Ishikawa (cell line): ENCODE measurements at regions not wholly inside any gene's neighbourhood (a gene's known extent, or its start where the extent isn't known, plus 50 kb on each side); places are given as distances from the start of the nearest gene placed in this dataset.

Source experiments
- CEBPB ChIP-seq: IDR thresholded peaks from 2 replicates; pipeline ENCODE4 v1.6.1; 2012
- CREB1 ChIP-seq: IDR thresholded peaks from 2 replicates; pipeline ENCODE4 v1.6.1; 2012; ENCODE audit warnings: low read depth
- EGR1 ChIP-seq: IDR thresholded peaks from 2 replicates; pipeline ENCODE4 v1.6.1; 2012
- EP300 ChIP-seq: IDR thresholded peaks from 2 replicates; pipeline ENCODE4 v1.6.1; 2012; ENCODE audit warnings: borderline replicate concordance
- FOXM1 ChIP-seq: IDR thresholded peaks from 2 replicates; pipeline ENCODE4 v1.6.1; 2012; ENCODE audit warnings: low read depth, borderline replicate concordance
- NFIC ChIP-seq: IDR thresholded peaks from 2 replicates; pipeline ENCODE4 v1.6.1; 2012
- RAD21 ChIP-seq: IDR thresholded peaks from 2 replicates; pipeline ENCODE4 v1.6.1; 2012; ENCODE audit warnings: low read depth
- TAF1 ChIP-seq: IDR thresholded peaks from 2 replicates; pipeline ENCODE4 v1.6.1; 2012; ENCODE audit warnings: low read depth, mild to moderate bottlenecking
- TCF12 ChIP-seq: IDR thresholded peaks from 2 replicates; pipeline ENCODE4 v1.6.1; 2012; ENCODE audit warnings: low read depth
- TEAD4 ChIP-seq: IDR thresholded peaks from 2 replicates; pipeline ENCODE4 v1.6.1; 2012
- YY1 ChIP-seq: IDR thresholded peaks from 2 replicates; pipeline ENCODE4 v1.6.1; 2012; ENCODE audit warnings: low read depth
- ZBTB7A ChIP-seq: IDR thresholded peaks from 2 replicates; pipeline ENCODE4 v1.6.1; 2012; ENCODE audit warnings: low read depth
- TF ChIP-seq, protein P1 (sequence below): IDR thresholded peaks from 2 replicates; pipeline ENCODE4 v1.6.1; 2012; ENCODE audit warnings: low read depth, mild to moderate bottlenecking
- TF ChIP-seq, protein P2 (sequence below): IDR thresholded peaks from 2 replicates; pipeline ENCODE4 v1.6.1; 2012
- TF ChIP-seq, protein P3 (sequence below): IDR thresholded peaks from 2 replicates; pipeline ENCODE4 v1.6.1; 2012

DNA sequence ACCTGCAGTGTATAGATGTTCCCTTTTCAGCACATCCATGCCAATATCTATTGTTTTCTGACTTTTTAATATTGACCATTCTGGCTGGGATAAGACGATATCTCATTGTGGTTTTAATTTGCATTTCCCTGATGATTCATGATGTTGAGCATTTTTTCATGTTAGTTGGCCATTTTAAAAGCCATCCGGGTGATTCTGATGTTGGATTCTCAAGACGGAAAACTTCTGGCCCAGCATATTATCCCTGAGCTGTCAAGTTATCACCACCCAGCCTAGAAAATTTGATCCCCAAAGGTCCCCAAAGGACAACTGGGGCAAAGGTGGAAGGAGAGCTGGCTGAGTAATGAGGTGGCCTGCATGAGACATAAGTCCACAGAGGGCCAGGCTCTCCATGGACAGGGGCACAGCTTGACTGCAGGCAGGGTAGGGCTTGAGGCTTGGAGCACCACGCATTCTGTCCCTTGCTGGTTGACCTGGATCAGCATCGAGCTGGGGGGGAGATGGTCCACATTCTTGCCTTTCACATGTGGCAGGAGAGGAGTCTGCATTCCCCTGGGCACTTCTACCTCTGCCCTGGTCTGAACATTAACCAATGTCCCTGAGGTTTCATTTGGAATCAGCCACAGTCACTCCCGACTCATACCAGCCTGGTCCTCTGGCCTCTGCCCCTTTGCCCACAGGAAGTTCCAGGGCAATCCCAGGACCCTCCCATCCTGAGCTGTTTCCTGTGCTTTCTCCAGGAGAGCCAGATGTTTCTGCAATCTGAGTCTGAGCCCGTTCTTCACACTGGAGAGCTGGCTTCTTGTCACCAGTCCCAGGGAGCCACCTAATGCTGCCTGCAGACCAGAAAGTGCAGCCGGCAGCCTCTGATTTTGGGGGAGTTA, 69.2 kb downstream of the ISG20 start:
- TF ChIP-seq TEAD4 (no peak), CEBPB (no peak), TAF1 (no peak), TCF12 (no peak), RAD21 (no peak)
- TF ChIP-seq, protein P1, sequence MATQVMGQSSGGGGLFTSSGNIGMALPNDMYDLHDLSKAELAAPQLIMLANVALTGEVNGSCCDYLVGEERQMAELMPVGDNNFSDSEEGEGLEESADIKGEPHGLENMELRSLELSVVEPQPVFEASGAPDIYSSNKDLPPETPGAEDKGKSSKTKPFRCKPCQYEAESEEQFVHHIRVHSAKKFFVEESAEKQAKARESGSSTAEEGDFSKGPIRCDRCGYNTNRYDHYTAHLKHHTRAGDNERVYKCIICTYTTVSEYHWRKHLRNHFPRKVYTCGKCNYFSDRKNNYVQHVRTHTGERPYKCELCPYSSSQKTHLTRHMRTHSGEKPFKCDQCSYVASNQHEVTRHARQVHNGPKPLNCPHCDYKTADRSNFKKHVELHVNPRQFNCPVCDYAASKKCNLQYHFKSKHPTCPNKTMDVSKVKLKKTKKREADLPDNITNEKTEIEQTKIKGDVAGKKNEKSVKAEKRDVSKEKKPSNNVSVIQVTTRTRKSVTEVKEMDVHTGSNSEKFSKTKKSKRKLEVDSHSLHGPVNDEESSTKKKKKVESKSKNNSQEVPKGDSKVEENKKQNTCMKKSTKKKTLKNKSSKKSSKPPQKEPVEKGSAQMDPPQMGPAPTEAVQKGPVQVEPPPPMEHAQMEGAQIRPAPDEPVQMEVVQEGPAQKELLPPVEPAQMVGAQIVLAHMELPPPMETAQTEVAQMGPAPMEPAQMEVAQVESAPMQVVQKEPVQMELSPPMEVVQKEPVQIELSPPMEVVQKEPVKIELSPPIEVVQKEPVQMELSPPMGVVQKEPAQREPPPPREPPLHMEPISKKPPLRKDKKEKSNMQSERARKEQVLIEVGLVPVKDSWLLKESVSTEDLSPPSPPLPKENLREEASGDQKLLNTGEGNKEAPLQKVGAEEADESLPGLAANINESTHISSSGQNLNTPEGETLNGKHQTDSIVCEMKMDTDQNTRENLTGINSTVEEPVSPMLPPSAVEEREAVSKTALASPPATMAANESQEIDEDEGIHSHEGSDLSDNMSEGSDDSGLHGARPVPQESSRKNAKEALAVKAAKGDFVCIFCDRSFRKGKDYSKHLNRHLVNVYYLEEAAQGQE: no peak

DNA sequence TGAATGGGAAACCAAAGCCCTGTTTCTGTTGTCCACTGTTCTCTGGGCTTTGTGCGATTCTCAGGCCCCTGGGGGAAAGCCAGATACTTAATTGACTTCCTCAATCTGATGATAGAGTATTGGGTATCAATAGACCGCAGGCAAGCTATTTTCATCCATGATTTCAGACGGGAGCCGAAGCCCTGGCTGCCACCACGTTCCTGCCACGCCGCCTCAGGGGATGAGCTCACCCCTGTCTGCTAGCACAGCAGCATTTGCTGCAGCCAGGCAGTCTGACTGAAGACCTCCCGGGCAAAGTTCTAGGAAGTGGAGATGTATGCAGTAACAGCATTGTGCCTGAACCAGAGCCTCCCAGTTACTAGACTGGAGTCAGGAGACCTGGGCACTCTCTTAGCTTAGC, 69.8 kb downstream of the ISG20 start:
- no peak for TF ChIP-seq RAD21
- TF ChIP-seq FOXM1: no peak
- TF ChIP-seq EGR1: no peak
- no peak for TF ChIP-seq CREB1
- no peak for TF ChIP-seq TAF1
- TF ChIP-seq, protein P2, sequence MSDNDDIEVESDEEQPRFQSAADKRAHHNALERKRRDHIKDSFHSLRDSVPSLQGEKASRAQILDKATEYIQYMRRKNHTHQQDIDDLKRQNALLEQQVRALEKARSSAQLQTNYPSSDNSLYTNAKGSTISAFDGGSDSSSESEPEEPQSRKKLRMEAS: no peak

DNA sequence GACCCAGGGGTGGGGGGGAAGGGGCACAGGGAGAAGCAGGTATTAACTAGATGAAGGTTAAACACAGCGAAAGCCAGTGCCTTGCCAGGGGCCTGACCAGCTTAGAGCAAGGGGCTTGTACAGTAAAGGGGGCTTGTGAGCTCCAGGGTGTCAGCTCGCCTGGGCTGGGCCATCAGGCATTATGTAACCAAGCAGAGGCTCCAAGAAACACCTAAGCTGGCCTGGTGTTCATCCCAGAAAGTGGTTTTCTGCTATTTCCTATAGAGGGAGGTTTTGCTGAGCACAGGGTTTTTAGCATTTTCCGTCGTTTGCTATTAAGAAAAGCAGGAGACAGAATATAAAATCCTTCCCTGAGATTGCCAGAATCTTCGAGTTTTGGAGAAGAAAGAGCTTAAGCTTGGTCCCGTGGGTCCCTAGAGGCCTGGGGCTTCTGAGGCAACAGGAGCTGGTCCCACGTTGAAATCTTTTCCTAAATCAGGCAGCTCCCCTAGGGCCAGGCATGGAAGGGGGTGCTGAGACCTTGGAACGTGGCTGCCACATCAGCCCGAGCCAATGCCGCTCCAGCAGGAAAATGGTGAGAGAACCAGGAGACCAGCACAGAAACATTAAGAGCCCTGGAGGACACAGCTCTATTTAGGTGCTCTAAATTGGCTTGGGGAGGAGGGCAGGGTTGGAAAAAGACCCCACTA, 71.4 kb downstream of the ISG20 start:
- no peak for TF ChIP-seq ZBTB7A
- no peak for TF ChIP-seq RAD21
- TF ChIP-seq EGR1: no peak
- TF ChIP-seq, protein P1: no peak
- TF ChIP-seq FOXM1: no peak
- no peak for TF ChIP-seq TAF1
- TF ChIP-seq, protein P3, sequence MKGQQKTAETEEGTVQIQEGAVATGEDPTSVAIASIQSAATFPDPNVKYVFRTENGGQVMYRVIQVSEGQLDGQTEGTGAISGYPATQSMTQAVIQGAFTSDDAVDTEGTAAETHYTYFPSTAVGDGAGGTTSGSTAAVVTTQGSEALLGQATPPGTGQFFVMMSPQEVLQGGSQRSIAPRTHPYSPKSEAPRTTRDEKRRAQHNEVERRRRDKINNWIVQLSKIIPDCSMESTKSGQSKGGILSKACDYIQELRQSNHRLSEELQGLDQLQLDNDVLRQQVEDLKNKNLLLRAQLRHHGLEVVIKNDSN: no peak
- TF ChIP-seq TCF12: no peak
- TF ChIP-seq NFIC: no peak
- TF ChIP-seq EP300: no peak
- no peak for TF ChIP-seq YY1
- TF ChIP-seq CEBPB: no peak
- TF ChIP-seq, protein P2: no peak
- TF ChIP-seq TEAD4: no peak
- no peak for TF ChIP-seq CREB1

DNA sequence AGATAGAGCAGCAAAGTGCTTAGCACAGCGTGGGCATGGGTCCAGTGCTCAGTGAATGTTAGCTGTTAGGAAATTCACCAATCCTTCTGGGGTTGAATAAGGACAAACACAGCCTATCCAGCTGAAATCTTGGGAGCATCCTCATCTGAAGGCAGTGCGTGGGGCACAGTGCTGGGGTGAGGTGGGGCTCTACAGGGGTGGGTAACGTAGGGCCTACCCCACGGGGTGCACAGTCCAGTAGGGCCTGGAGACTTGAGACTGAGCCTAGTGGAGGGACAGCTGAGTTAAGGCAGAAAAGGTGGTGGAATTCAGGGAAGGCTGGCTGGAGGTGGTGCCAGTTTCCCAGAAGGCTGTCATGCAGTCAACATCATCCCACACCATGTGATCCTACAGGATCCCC, 73.0 kb downstream of the ISG20 start:
- no peak for TF ChIP-seq CEBPB

DNA sequence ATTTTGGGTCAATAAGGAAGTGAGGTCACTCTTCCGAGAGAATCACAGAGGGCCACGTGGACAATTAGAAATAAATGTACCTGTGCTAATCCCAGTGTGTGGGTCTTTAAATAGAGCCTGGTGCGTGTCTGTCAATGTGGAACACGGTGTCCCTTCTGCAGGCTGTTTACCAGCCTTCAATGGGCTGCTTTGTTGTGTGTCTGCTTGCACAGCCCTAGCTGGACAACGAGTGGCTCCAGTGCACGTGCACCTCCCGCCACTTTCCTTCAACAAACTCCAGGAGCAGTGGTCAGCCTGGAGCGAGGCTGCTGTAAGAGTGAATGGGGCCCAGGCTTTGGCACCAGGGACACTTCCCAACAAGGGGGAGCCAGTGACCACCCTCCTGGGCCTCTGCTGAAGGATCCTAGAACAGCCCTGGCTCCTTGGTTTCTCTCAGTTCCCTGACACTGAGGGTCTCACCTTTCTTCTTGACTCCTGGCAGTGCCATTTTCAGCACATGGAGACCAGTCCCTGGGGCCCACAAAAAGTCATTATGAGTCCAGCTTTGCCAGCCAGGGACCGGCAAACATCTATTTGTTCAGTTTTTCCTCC, 76.1 kb downstream of the ISG20 start:
- TF ChIP-seq TAF1: no peak
- no peak for TF ChIP-seq CREB1
- no peak for TF ChIP-seq NFIC
- TF ChIP-seq, protein P1: no peak
- no peak for TF ChIP-seq EGR1
- TF ChIP-seq, protein P3: no peak
- TF ChIP-seq FOXM1: no peak
